DND-41 (cell line): ENCODE measurements at regions not wholly inside any gene's neighbourhood (a gene's known extent, or its start where the extent isn't known, plus 50 kb on each side); places are given as distances from the start of the nearest gene placed in this dataset.

ENCODE experiments used
- EZH2 ChIP-seq: IDR thresholded peaks from 3 replicates; pipeline ENCODE4 v1.6.1; 2012; ENCODE audit warnings: borderline replicate concordance, low read depth, mild to moderate bottlenecking, moderate library complexity, low read length, inconsistent platforms; ENCODE audit not compliant: severe bottlenecking
- TF ChIP-seq, protein P1 (sequence below): IDR thresholded peaks from 2 replicates; pipeline ENCODE4 v1.5.1; 2012; ENCODE audit warnings: borderline replicate concordance, low read length, moderate library complexity, mild to moderate bottlenecking; ENCODE audit not compliant: poor library complexity, severe bottlenecking; ENCODE audit errors: extremely low read depth

- TF ChIP-seq, protein P1, sequence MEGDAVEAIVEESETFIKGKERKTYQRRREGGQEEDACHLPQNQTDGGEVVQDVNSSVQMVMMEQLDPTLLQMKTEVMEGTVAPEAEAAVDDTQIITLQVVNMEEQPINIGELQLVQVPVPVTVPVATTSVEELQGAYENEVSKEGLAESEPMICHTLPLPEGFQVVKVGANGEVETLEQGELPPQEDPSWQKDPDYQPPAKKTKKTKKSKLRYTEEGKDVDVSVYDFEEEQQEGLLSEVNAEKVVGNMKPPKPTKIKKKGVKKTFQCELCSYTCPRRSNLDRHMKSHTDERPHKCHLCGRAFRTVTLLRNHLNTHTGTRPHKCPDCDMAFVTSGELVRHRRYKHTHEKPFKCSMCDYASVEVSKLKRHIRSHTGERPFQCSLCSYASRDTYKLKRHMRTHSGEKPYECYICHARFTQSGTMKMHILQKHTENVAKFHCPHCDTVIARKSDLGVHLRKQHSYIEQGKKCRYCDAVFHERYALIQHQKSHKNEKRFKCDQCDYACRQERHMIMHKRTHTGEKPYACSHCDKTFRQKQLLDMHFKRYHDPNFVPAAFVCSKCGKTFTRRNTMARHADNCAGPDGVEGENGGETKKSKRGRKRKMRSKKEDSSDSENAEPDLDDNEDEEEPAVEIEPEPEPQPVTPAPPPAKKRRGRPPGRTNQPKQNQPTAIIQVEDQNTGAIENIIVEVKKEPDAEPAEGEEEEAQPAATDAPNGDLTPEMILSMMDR = no peak
- TF ChIP-seq EZH2 = no peak
Observed at GRCh38 chr1:56370513-56370912, 208.8 kb downstream of the PLPP3 start.
